Neural progenitor cell (in vitro differentiated cells): ENCODE measurements at regions not wholly inside any gene's neighbourhood (a gene's known extent, or its start where the extent isn't known, plus 50 kb on each side); places are given as distances from the start of the nearest gene placed in this dataset.

Source experiments
- DNase-seq: peaks from one replicate; pipeline ENCODE4 v3.0.0-alpha.2; 2016; ENCODE audit warnings: low spot score
- H2AFZ ChIP-seq: fragments of 200-600 bp; sonication (generic); replicated peaks from 2 replicates; pipeline ENCODE4 v1.6.1; 2016; ENCODE audit warnings: antibody characterized with exemption
- H3F3A ChIP-seq: fragments of 200-600 bp; sonication (generic); 2 replicates; pipeline ENCODE4 v1.6.1; 2016; ENCODE audit warnings: antibody characterized with exemption, low read depth
- H3K27ac ChIP-seq: fragments of 200-600 bp; sonication (generic); 2 replicates; pipeline ENCODE4 v1.5.1; 2016; ENCODE audit warnings: mild to moderate bottlenecking
- H3K27me3 ChIP-seq: fragments of 200-600 bp; sonication (generic); 2 replicates; pipeline ENCODE4 v1.6.1; 2016; ENCODE audit warnings: mild to moderate bottlenecking, moderate library complexity
- H3K36me3 ChIP-seq: fragments of 200-600 bp; sonication (generic); 2 replicates; pipeline ENCODE4 v1.5.1; 2016
- H3K4me1 ChIP-seq: fragments of 200-600 bp; sonication (generic); 2 replicates; pipeline ENCODE4 v1.6.1; 2016; ENCODE audit warnings: mixed run types
- H3K4me2 ChIP-seq: fragments of 200-600 bp; sonication (generic); 2 replicates; pipeline ENCODE4 v1.6.1; 2016
- H3K4me3 ChIP-seq: fragments of 200-600 bp; sonication (generic); 2 replicates; pipeline ENCODE4 v1.5.1; 2016
- H3K79me2 ChIP-seq: fragments of 200-600 bp; sonication (generic); 2 replicates; pipeline ENCODE4 v1.6.1; 2016; ENCODE audit warnings: low read depth
- H3K9ac ChIP-seq: fragments of 200-600 bp; sonication (generic); 2 replicates; pipeline ENCODE4 v1.6.1; 2016
- H3K9me3 ChIP-seq: fragments of 200-600 bp; sonication (generic); 2 replicates; pipeline ENCODE4 v1.5.1; 2016; ENCODE audit warnings: low read depth
- H4K20me1 ChIP-seq: fragments of 200-600 bp; sonication (generic); 2 replicates; pipeline ENCODE4 v1.6.1; 2016; ENCODE audit warnings: low read depth
- H3K27ac Mint-ChIP-seq: 3 replicates; pipeline ENCODE4 v1.8.0; 2021; ENCODE audit warnings: mixed read lengths
- H3K27me3 Mint-ChIP-seq: 2 replicates; pipeline ENCODE4 v1.8.0; 2022; ENCODE audit warnings: low read depth, mild to moderate bottlenecking, inconsistent platforms, moderate library complexity, mixed read lengths; ENCODE audit not compliant: insufficient read depth
- H3K36me3 Mint-ChIP-seq: 3 replicates; pipeline ENCODE4 v1.8.0; 2021; ENCODE audit warnings: mixed read lengths
- H3K4me1 Mint-ChIP-seq: 3 replicates; pipeline ENCODE4 v1.8.0; 2021; ENCODE audit warnings: mixed read lengths
- H3K4me3 Mint-ChIP-seq: 3 replicates; pipeline ENCODE4 v1.8.0; 2021; ENCODE audit warnings: mild to moderate bottlenecking, moderate library complexity, mixed read lengths
- H3K9me3 Mint-ChIP-seq: 3 replicates; pipeline ENCODE4 v1.8.0; 2020; ENCODE audit warnings: mixed read lengths
- EZH2 ChIP-seq: fragments of 200-600 bp; sonication (generic); IDR thresholded peaks from 2 replicates; pipeline ENCODE4 v1.6.1; 2017; ENCODE audit warnings: antibody characterized with exemption, mild to moderate bottlenecking, moderate library complexity
- EZH2phosphoT487 ChIP-seq: fragments of 200-600 bp; sonication (generic); IDR thresholded peaks from 2 replicates; pipeline ENCODE4 v1.6.1; 2017; ENCODE audit warnings: antibody characterized with exemption
- TF ChIP-seq, protein P1 (sequence below): fragments of 200-600 bp; sonication (generic); IDR thresholded peaks from 2 replicates; pipeline ENCODE4 v1.5.1; 2017; ENCODE audit warnings: antibody characterized with exemption, mild to moderate bottlenecking

DNA sequence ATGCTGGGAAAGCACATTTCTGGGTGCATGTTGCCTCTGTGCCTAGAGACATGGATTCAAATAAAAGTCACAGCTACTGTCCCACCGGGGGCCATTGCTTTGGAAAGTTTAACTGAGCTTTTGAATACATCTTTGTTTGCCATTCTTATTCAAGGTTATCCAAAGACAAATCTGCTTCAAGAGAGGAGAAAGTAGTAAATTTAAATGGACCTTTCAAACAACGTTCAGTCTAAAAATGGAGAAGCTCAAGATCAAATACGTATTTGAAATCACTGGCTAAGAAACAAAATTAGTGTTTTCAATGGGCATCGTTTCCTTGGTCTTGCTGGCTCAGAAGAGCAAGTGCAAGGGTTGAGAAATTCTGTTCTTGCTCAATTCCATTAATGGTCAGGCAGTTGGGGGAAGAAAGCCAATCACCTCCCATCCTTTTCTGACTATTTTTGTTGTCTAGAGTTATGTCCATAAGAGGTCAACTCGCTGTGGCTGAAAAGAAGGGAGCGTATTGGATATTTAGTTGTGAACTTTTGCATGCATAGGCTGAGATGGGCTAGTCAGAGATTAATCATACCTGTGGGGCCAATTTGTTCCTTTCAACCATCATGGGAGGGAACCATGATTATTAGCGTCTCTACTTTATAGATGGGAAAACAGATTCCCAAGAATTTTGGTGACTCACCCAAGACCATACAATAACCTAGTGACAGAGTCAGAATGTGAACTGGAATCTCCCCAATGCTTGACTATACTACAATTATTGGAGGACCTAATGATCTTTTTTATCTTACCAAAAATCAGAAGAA lies 276.2 kb upstream of the TNC start:
- no peaks in the 10 kb centered on the region for H4K20me1 ChIP-seq
- DNase-seq, result no peak
- H3K4me3 Mint-ChIP-seq, result no peak overlapping the region
- H3K36me3 ChIP-seq, result no peaks in the 10 kb centered on the region
- H3K27me3 Mint-ChIP-seq, result no peaks in the 10 kb centered on the region
- H3K4me1 ChIP-seq, result peaks cover 7% of the 10 kb centered on the region
- no peaks in the 10 kb centered on the region for H3K27me3 ChIP-seq
- H3K27ac ChIP-seq, result no peak overlapping the region
- no peak overlapping the region for H3K4me3 ChIP-seq
- H3K4me2 ChIP-seq, result no peak overlapping the region
- no peaks in the 10 kb centered on the region for H3K36me3 Mint-ChIP-seq
- no peaks in the 10 kb centered on the region for H3K4me1 Mint-ChIP-seq
- H2AFZ ChIP-seq, result no peak overlapping the region
- TF ChIP-seq EZH2 (no peak), EZH2phosphoT487 (no peak)
- TF ChIP-seq, protein P1, sequence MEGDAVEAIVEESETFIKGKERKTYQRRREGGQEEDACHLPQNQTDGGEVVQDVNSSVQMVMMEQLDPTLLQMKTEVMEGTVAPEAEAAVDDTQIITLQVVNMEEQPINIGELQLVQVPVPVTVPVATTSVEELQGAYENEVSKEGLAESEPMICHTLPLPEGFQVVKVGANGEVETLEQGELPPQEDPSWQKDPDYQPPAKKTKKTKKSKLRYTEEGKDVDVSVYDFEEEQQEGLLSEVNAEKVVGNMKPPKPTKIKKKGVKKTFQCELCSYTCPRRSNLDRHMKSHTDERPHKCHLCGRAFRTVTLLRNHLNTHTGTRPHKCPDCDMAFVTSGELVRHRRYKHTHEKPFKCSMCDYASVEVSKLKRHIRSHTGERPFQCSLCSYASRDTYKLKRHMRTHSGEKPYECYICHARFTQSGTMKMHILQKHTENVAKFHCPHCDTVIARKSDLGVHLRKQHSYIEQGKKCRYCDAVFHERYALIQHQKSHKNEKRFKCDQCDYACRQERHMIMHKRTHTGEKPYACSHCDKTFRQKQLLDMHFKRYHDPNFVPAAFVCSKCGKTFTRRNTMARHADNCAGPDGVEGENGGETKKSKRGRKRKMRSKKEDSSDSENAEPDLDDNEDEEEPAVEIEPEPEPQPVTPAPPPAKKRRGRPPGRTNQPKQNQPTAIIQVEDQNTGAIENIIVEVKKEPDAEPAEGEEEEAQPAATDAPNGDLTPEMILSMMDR, result no peak
- no peak overlapping the region for H3K9ac ChIP-seq
- no peak overlapping the region for H3K27ac Mint-ChIP-seq
- no peaks in the 10 kb centered on the region for H3K9me3 Mint-ChIP-seq
- no peaks in the 10 kb centered on the region for H3K9me3 ChIP-seq
- no peaks in the 10 kb centered on the region for H3K79me2 ChIP-seq
- no peaks in the 10 kb centered on the region for H3F3A ChIP-seq

DNA sequence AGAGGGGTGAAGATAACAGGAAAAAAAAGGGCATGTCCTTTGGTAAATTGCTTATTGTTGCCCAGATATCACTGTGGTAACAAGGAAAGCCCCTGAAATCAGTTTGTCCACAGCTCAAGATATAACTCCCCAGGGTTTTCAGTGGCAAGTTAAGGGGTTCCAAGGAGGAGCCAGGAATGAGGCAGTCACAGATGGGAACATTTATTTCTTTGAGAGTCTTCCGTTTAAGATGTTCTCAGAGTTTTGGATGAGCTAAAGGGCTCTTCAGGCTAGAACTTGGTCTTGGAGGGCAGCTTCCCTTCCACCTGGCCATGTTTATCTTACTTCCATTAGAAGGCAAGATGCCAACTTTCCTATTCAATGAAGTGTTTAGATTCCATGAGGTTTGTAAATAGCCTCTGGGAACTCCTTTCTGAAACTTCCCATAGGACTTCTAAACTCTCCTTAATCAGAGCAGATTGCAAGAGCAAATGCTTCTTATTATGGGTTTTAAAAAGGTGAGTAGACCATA lies 277.6 kb upstream of the TNC start:
- H3K36me3 Mint-ChIP-seq, result no peaks in the 10 kb centered on the region
- H3K9me3 Mint-ChIP-seq, result no peaks in the 10 kb centered on the region
- Histone ChIP-seq H3K9ac (no peak overlapping the region), H3K27me3 (no peaks in the 10 kb centered on the region), H3K4me3 (no peak overlapping the region), H3K27ac (no peak overlapping the region), H3F3A (no peaks in the 10 kb centered on the region), H4K20me1 (no peaks in the 10 kb centered on the region), H3K36me3 (no peaks in the 10 kb centered on the region), H3K79me2 (no peaks in the 10 kb centered on the region), H2AFZ (no peak overlapping the region), H3K4me2 (no peak overlapping the region), H3K4me1 (peaks cover 7% of the 10 kb centered on the region), H3K9me3 (no peaks in the 10 kb centered on the region)
- H3K27me3 Mint-ChIP-seq, result no peaks in the 10 kb centered on the region
- no peak overlapping the region for H3K27ac Mint-ChIP-seq
- TF ChIP-seq EZH2, result no peak
- TF ChIP-seq EZH2phosphoT487, result no peak
- H3K4me1 Mint-ChIP-seq, result peaks cover 1% of the 10 kb centered on the region
- no peak overlapping the region for H3K4me3 Mint-ChIP-seq
- DNase-seq, result no peak

DNA sequence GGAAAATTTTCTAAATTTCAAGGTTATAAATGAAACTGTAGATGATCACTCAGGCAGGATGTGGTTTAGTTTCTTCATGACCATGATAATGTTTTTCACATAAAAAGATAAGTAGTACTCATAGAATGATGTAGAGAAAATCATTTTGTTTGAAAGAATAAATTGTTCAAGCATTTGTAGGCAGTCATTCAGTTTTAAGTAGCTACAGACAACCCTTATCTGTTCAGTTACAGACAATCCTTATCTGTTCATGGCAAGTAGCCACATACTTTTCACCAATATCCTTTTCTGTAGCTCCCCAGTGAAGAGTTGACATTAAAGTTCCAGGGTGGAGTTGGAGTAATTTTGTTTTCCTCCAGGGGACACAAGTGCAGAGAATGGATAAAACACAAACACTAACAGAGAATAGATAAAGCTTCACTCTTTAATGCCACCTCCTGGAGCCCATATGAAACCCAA lies 278.1 kb upstream of the TNC start:
- Histone ChIP-seq H3K4me1 (peaks cover 7% of the 10 kb centered on the region), H2AFZ (no peak overlapping the region), H3K4me2 (no peak overlapping the region), H4K20me1 (no peaks in the 10 kb centered on the region), H3K4me3 (no peak overlapping the region), H3K27ac (no peak overlapping the region), H3K9ac (no peak overlapping the region), H3F3A (no peaks in the 10 kb centered on the region), H3K36me3 (no peaks in the 10 kb centered on the region), H3K27me3 (no peaks in the 10 kb centered on the region), H3K79me2 (no peaks in the 10 kb centered on the region), H3K9me3 (no peaks in the 10 kb centered on the region)
- Mint-ChIP-seq H3K4me1 (peaks cover 6% of the 10 kb centered on the region), H3K36me3 (no peaks in the 10 kb centered on the region), H3K9me3 (no peaks in the 10 kb centered on the region), H3K27ac (no peak overlapping the region), H3K4me3 (no peak overlapping the region), H3K27me3 (no peaks in the 10 kb centered on the region)
- no peak for DNase-seq
- no peak for TF ChIP-seq EZH2phosphoT487
- TF ChIP-seq, protein P1, result no peak
- no peak for TF ChIP-seq EZH2
